NB4 (cell line): ENCODE measurements at regions not wholly inside any gene's neighbourhood (a gene's known extent, or its start where the extent isn't known, plus 50 kb on each side); places are given as distances from the start of the nearest gene placed in this dataset.

Source experiments
- DNase-seq: peaks from one replicate; pipeline ENCODE4 v3.0.0; 2010; ENCODE audit warnings: low read depth
- H3K4me3 ChIP-seq: one replicate; pipeline ENCODE4 v1.5.1; 2011; ENCODE audit warnings: mild to moderate bottlenecking, low read depth, low read length, moderate library complexity
- MYC ChIP-seq: IDR thresholded peaks from 2 replicates; pipeline ENCODE4 v1.6.1; 2011; ENCODE audit warnings: low read depth, low read length
- POLR2A ChIP-seq: IDR thresholded peaks from 2 replicates; pipeline ENCODE4 v1.6.1; 2011; ENCODE audit warnings: mild to moderate bottlenecking; ENCODE audit not compliant: insufficient read length; ENCODE audit errors: extremely low read depth
- TF ChIP-seq, protein P1 (sequence below): IDR thresholded peaks from one replicate; pipeline ENCODE4 v1.5.1; 2012; ENCODE audit warnings: low read depth, low read length
- TF ChIP-seq, protein P2 (sequence below): IDR thresholded peaks from 2 replicates; pipeline ENCODE4 v1.6.1; 2011; ENCODE audit warnings: low read depth, low read length

DNA sequence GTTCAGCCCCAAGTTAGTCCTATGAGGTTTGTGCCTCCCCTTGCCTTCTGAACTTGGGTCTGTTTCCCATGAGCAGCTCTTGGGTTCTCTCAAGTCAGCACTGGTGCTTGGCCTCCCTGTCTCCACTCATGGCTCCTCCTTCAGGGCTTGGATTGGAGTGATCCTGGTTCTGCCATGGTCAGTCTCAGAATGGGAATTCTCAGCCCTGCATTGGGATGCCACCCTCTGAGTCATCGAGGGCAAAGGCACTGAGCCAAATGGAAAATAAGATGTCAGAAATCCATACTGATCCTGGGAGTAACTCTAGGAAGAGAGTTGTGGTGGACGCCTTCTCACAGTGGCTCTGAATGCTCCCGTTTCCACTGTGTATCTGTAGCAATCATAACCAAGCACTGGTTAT lies 233.4 kb upstream of the HABP2 start:
- no peak for DNase-seq
- no peak for TF ChIP-seq MYC
- no peak for TF ChIP-seq POLR2A
- TF ChIP-seq, protein P1, sequence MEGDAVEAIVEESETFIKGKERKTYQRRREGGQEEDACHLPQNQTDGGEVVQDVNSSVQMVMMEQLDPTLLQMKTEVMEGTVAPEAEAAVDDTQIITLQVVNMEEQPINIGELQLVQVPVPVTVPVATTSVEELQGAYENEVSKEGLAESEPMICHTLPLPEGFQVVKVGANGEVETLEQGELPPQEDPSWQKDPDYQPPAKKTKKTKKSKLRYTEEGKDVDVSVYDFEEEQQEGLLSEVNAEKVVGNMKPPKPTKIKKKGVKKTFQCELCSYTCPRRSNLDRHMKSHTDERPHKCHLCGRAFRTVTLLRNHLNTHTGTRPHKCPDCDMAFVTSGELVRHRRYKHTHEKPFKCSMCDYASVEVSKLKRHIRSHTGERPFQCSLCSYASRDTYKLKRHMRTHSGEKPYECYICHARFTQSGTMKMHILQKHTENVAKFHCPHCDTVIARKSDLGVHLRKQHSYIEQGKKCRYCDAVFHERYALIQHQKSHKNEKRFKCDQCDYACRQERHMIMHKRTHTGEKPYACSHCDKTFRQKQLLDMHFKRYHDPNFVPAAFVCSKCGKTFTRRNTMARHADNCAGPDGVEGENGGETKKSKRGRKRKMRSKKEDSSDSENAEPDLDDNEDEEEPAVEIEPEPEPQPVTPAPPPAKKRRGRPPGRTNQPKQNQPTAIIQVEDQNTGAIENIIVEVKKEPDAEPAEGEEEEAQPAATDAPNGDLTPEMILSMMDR, result no peak
- TF ChIP-seq, protein P2, sequence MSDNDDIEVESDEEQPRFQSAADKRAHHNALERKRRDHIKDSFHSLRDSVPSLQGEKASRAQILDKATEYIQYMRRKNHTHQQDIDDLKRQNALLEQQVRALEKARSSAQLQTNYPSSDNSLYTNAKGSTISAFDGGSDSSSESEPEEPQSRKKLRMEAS, result no peak
- H3K4me3 ChIP-seq, result no peak overlapping the region

DNA sequence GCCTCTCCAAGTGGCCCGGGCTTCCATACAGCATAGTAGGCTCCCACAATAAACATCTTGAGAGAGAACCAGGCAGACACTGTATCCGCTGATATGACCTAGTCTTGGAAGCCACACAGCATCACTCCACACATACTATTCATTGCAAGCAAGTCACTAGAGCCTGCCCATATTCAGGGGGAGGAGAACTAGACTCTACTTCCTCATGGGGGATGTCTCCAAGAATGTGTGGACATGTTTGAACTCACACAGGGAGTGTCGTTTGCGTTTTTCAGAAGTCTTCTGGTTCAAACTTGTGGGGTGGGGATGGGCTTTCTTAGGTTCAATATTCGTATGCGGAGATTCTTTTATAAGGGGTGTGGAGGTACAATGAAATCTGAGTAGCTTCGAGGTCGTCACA lies 232.6 kb upstream of the HABP2 start:
- H3K4me3 ChIP-seq, result no peak overlapping the region
- no peak for DNase-seq
- TF ChIP-seq, protein P2, result no peak

DNA sequence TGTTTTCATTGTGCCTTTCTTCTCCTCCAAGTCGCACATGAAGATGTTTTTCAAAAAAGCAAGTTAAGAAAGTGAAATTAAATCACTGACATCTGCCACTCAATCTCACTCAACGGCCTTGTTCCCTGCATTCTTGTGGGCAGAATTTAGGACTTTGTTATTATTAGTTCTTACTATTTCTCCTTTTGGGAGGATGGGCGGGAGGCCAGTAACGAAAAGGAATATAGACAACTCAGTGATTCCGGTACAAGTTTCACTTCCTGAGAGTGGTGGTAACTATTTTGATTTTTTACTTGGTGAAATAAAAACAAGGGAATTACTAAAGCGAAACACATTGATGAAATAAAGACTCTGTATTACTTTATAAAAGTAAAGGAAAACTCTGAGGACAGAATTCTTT lies 231.9 kb upstream of the HABP2 start:
- no peak overlapping the region for H3K4me3 ChIP-seq
- TF ChIP-seq, protein P2, result no peak
- TF ChIP-seq MYC (no peak), POLR2A (no peak)
- TF ChIP-seq, protein P1, result no peak
- DNase-seq, result no peak

GRCh38 chr10:113322843-113323242 lies 230.0 kb upstream of the HABP2 start:
- DNase-seq, result peak; percentile 11
- no peak overlapping the region for H3K4me3 ChIP-seq
- TF ChIP-seq, protein P1, result no peak
- TF ChIP-seq POLR2A, result no peak
- TF ChIP-seq, protein P2, result no peak
- no peak for TF ChIP-seq MYC

- no peak for DNase-seq
- TF ChIP-seq MYC (no peak), POLR2A (no peak)
- TF ChIP-seq, protein P1, result no peak
- no peak overlapping the region for H3K4me3 ChIP-seq
These were observed 228.9 kb upstream of the HABP2 start for GRCh38 chr10:113323985-113324384.

DNA sequence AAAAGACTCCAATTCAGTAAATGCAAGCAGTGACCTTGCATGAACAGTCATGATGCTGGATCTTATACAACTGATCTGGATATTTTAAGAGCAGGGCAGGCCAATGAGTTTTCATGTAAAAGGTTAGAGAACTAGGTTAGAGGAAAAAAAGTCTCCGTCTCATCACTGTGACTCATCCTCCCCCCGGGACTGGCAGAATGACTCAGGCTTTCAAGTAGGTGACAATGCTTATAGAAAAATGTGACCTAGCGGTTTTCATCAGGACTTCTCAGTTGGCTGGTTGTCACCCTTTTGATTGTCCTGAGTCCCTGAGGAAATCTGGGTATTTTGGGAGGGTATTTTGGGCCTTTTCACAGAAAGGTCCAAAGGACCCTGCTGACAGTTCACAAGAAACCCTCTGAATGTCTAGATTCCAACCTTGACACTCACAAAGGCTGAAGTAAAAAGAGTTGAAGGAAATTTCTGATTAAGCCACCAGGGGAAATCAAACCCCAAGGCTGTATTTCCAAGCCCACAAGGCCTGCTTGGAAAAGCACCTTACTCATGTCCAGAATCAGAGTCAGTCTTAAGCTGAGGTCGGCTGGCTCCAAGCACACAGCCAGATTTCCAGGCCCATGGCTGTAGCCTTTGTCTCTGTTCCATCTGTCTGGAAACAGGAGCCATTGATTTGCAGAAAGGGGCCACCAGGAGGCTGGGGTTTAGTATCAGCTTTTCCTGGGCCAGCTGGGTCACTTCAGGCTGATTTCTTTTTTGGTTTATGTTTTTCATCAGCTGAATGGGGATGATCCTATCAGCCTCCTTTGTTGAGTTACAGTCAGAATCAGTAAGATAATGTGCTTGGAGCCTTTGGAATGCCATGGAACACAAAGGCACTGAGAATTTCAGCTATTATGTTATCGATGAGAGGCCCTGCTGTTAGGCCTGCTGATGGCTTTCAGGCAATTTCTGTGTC lies 226.4 kb upstream of the HABP2 start:
- TF ChIP-seq, protein P1, result no peak
- TF ChIP-seq MYC, result peak; percentile 51; the same call in 1 of the 2 replicates
- DNase-seq, result peak; percentile 91
- H3K4me3 ChIP-seq, result no peak overlapping the region
